SK-N-SH treated with all-trans-retinoic acid at 6 μM for 48 hours (cell line): ENCODE measurements at regions not wholly inside any gene's neighbourhood (a gene's known extent, or its start where the extent isn't known, plus 50 kb on each side); places are given as distances from the start of the nearest gene placed in this dataset.

Experiments
- ATAC-seq: fragments of 200-7000 bp; cut with Tn5 transposase; 3 replicates; pipeline ENCODE4 v1.9.1; 2020; ENCODE audit warnings: mild to moderate bottlenecking, moderate library complexity
- ARNTL ChIP-seq: fragments of 450-650 bp; formaldehyde crosslinking; IDR thresholded peaks from 2 replicates; pipeline ENCODE4 v1.5.0; 2020; ENCODE audit warnings: low read depth, mild to moderate bottlenecking, moderate library complexity, borderline replicate concordance
- CSDC2 ChIP-seq: fragments of 250-450 bp; sonication (Bioruptor Pico); IDR thresholded peaks from 2 replicates; pipeline ENCODE4 v1.5.0; 2020; ENCODE audit warnings: mild to moderate bottlenecking, moderate library complexity
- CSRNP3 ChIP-seq: fragments of 250-450 bp; sonication (Bioruptor Pico); IDR thresholded peaks from 2 replicates; pipeline ENCODE4 v1.5.1; 2021; ENCODE audit warnings: mild to moderate bottlenecking, moderate library complexity
- ESRRG ChIP-seq: fragments of 250-450 bp; sonication (Bioruptor Pico); IDR thresholded peaks from 2 replicates; pipeline ENCODE4 v1.6.1; 2021; ENCODE audit warnings: mild to moderate bottlenecking
- GLIS3 ChIP-seq: fragments of 250-450 bp; sonication (Bioruptor Pico); IDR thresholded peaks from 2 replicates; pipeline ENCODE4 v1.5.0; 2020; ENCODE audit warnings: mild to moderate bottlenecking, moderate library complexity
- ISL1 ChIP-seq: fragments of 250-450 bp; sonication (Bioruptor Pico); IDR thresholded peaks from 2 replicates; pipeline ENCODE4 v2.1.2; 2022; ENCODE audit warnings: mild to moderate bottlenecking, moderate library complexity
- OSR1 ChIP-seq: fragments of 250-450 bp; sonication (Bioruptor Pico); IDR thresholded peaks from 2 replicates; pipeline ENCODE4 v1.8.0; 2022; ENCODE audit warnings: moderate library complexity, mild to moderate bottlenecking, inconsistent platforms
- PATZ1 ChIP-seq: fragments of 250-450 bp; sonication (Bioruptor Pico); IDR thresholded peaks from 2 replicates; pipeline ENCODE4 v1.8.0; 2020; ENCODE audit warnings: mild to moderate bottlenecking, moderate library complexity, borderline replicate concordance
- PPARA ChIP-seq: fragments of 250-450 bp; sonication (Bioruptor Pico); IDR thresholded peaks from 2 replicates; pipeline ENCODE4 v1.5.0; 2020; ENCODE audit warnings: mild to moderate bottlenecking, borderline replicate concordance
- SNAI2 ChIP-seq: fragments of 250-450 bp; sonication (Bioruptor Pico); IDR thresholded peaks from 2 replicates; pipeline ENCODE4 v1.5.0; 2020; ENCODE audit warnings: mild to moderate bottlenecking, moderate library complexity
- TCF4 ChIP-seq: fragments of 250-450 bp; sonication (Bioruptor Pico); IDR thresholded peaks from 2 replicates; pipeline ENCODE4 v1.8.0; 2021; ENCODE audit warnings: mild to moderate bottlenecking, moderate library complexity, borderline replicate concordance
- ZC3H10 ChIP-seq: fragments of 250-450 bp; sonication (Bioruptor Pico); IDR thresholded peaks from 2 replicates; pipeline ENCODE4 v1.5.1; 2021; ENCODE audit warnings: mild to moderate bottlenecking, moderate library complexity
- ZFP3 ChIP-seq: fragments of 250-450 bp; sonication (Bioruptor Pico); IDR thresholded peaks from 2 replicates; pipeline ENCODE4 v1.5.0; 2020; ENCODE audit warnings: mild to moderate bottlenecking, moderate library complexity
- ZFP30 ChIP-seq: fragments of 450-650 bp; formaldehyde crosslinking; IDR thresholded peaks from 2 replicates; pipeline ENCODE4 v1.5.0; 2022; ENCODE audit warnings: mild to moderate bottlenecking, moderate library complexity
- ZNF565 ChIP-seq: fragments of 450-650 bp; formaldehyde crosslinking; conservative IDR thresholded peaks from 2 replicates; pipeline ENCODE4 v1.5.0; 2020; ENCODE audit warnings: low read depth, mild to moderate bottlenecking, moderate library complexity
- ZNF70 ChIP-seq: fragments of 450-650 bp; formaldehyde crosslinking; IDR thresholded peaks from 2 replicates; pipeline ENCODE4 v1.5.0; 2020; ENCODE audit warnings: mild to moderate bottlenecking, moderate library complexity
- ZNF8 ChIP-seq: fragments of 450-650 bp; formaldehyde crosslinking; IDR thresholded peaks from 2 replicates; pipeline ENCODE4 v1.5.0; 2020; ENCODE audit warnings: mild to moderate bottlenecking, moderate library complexity
- TF ChIP-seq, protein P1 (sequence below): fragments of 250-450 bp; sonication (Bioruptor Pico); IDR thresholded peaks from 2 replicates; pipeline ENCODE4 v1.5.0; 2020; ENCODE audit warnings: mild to moderate bottlenecking, moderate library complexity
- TF ChIP-seq, protein P2 (sequence below): fragments of 250-450 bp; sonication (Bioruptor Pico); IDR thresholded peaks from 2 replicates; pipeline ENCODE4 v1.5.1; 2020; ENCODE audit warnings: low read depth, mild to moderate bottlenecking, moderate library complexity

DNA sequence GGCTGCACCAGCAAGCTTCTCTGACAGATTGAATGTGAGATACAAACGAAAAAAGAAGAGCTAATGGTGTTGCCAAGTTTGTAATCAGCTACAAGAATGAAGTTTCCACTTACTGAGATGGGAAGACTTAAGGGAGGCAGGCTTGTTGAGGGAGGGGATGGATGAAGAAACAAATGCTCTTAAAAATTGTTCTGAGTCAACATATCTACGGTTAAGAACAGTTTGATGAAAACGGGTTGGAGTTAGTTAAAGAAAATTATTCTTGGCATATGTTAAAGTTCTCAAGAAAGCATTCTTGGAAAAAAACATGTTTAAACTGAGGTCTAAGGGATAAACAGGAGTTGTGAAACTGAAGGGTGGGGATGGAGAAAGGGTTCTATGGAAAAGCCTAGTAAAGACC lies 816.3 kb upstream of the HS3ST1 start:
- TF ChIP-seq ZFP3 (CRISPR knock-in tag) (no peak), ZFP30 (CRISPR knock-in tag) (no peak), TCF4 (CRISPR knock-in tag) (no peak), OSR1 (CRISPR knock-in tag) (no peak), ZNF70 (no peak), GLIS3 (CRISPR knock-in tag) (no peak), PATZ1 (no peak), ESRRG (CRISPR knock-in tag) (no peak), CSRNP3 (CRISPR knock-in tag) (no peak), CSDC2 (CRISPR knock-in tag) (no peak), SNAI2 (CRISPR knock-in tag) (no peak), ISL1 (no peak), ZC3H10 (CRISPR knock-in tag) (no peak), ZNF8 (CRISPR knock-in tag) (no peak), ARNTL (no peak), PPARA (CRISPR knock-in tag) (no peak)
- TF ChIP-seq, protein P1, sequence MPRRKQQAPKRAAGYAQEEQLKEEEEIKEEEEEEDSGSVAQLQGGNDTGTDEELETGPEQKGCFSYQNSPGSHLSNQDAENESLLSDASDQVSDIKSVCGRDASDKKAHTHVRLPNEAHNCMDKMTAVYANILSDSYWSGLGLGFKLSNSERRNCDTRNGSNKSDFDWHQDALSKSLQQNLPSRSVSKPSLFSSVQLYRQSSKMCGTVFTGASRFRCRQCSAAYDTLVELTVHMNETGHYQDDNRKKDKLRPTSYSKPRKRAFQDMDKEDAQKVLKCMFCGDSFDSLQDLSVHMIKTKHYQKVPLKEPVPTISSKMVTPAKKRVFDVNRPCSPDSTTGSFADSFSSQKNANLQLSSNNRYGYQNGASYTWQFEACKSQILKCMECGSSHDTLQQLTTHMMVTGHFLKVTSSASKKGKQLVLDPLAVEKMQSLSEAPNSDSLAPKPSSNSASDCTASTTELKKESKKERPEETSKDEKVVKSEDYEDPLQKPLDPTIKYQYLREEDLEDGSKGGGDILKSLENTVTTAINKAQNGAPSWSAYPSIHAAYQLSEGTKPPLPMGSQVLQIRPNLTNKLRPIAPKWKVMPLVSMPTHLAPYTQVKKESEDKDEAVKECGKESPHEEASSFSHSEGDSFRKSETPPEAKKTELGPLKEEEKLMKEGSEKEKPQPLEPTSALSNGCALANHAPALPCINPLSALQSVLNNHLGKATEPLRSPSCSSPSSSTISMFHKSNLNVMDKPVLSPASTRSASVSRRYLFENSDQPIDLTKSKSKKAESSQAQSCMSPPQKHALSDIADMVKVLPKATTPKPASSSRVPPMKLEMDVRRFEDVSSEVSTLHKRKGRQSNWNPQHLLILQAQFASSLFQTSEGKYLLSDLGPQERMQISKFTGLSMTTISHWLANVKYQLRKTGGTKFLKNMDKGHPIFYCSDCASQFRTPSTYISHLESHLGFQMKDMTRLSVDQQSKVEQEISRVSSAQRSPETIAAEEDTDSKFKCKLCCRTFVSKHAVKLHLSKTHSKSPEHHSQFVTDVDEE (CRISPR knock-in tag) = no peak
- TF ChIP-seq, protein P2, sequence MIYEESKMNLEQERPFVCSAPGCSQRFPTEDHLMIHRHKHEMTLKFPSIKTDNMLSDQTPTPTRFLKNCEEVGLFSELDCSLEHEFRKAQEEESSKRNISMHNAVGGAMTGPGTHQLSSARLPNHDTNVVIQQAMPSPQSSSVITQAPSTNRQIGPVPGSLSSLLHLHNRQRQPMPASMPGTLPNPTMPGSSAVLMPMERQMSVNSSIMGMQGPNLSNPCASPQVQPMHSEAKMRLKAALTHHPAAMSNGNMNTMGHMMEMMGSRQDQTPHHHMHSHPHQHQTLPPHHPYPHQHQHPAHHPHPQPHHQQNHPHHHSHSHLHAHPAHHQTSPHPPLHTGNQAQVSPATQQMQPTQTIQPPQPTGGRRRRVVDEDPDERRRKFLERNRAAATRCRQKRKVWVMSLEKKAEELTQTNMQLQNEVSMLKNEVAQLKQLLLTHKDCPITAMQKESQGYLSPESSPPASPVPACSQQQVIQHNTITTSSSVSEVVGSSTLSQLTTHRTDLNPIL = no peak
- TF ChIP-seq, all 23 proteins: peak for 0
- no peak for ATAC-seq

GRCh38 chr4:12242354-12242753 lies 813.7 kb upstream of the HS3ST1 start:
- TF ChIP-seq ZFP3 (CRISPR knock-in tag) = no peak
- TF ChIP-seq OSR1 (CRISPR knock-in tag) = no peak
- no peak for TF ChIP-seq GLIS3 (CRISPR knock-in tag)
- TF ChIP-seq ZFP30 (CRISPR knock-in tag) = no peak
- ATAC-seq = no peak

- TF ChIP-seq ZC3H10 (CRISPR knock-in tag) (no peak), ZFP30 (CRISPR knock-in tag) (no peak), CSDC2 (CRISPR knock-in tag) (no peak), TCF4 (CRISPR knock-in tag) (no peak), ZNF70 (no peak), ZNF565 (CRISPR knock-in tag) (no peak)
- TF ChIP-seq, protein P1 (CRISPR knock-in tag) = no peak
- no peak for ATAC-seq
Observed at GRCh38 chr4:12239897-12240636, 811.4 kb upstream of the HS3ST1 start.
